HT1080 (cell line): ENCODE measurements at regions not wholly inside any gene's neighbourhood (a gene's known extent, or its start where the extent isn't known, plus 50 kb on each side); places are given as distances from the start of the nearest gene placed in this dataset.
A peak's percentile ranks its signal among the peaks of the same experiment; 100 is the strongest.

Source experiments
- DNase-seq: peaks from one replicate; pipeline ENCODE4 v3.0.0-alpha.2; 2015; ENCODE audit warnings: low read depth

- DNase-seq: no peak
Measured at GRCh38 chr12:30155001-30155730, 371.4 kb upstream of the TMTC1 start.

GRCh38 chr12:30153981-30154380 is 370.2 kb upstream of the TMTC1 start:
- no peak for DNase-seq

- DNase-seq: no peak
Measured at GRCh38 chr12:30152705-30153104, 369.0 kb upstream of the TMTC1 start.

- DNase-seq: no peak
Measured at GRCh38 chr12:30151831-30152230, 368.1 kb upstream of the TMTC1 start.

- DNase-seq: no peak
Measured at GRCh38 chr12:30146561-30146960, 362.8 kb upstream of the TMTC1 start.

- DNase-seq: no peak
Measured at GRCh38 chr12:30145684-30146032, 361.9 kb upstream of the TMTC1 start.

- no peak for DNase-seq
Measured at GRCh38 chr12:30144777-30145683, 361.3 kb upstream of the TMTC1 start.

- no peak for DNase-seq
Measured at GRCh38 chr12:30142301-30142700, 358.6 kb upstream of the TMTC1 start.

GRCh38 chr12:30138483-30138882 is 354.7 kb upstream of the TMTC1 start:
- no peak for DNase-seq

- no peak for DNase-seq
Measured at GRCh38 chr12:30136696-30137095, 353.0 kb upstream of the TMTC1 start.

- no peak for DNase-seq
Measured at GRCh38 chr12:30135776-30136175, 352.0 kb upstream of the TMTC1 start.

- DNase-seq: peak; percentile 35
Measured at GRCh38 chr12:30134229-30134628, 350.5 kb upstream of the TMTC1 start.

- no peak for DNase-seq
Measured at GRCh38 chr12:30126944-30127343, 343.2 kb upstream of the TMTC1 start.

GRCh38 chr12:30120522-30120921 is 336.8 kb upstream of the TMTC1 start:
- DNase-seq: no peak

- DNase-seq: no peak
Measured at GRCh38 chr12:30117483-30117882, 333.7 kb upstream of the TMTC1 start.

GRCh38 chr12:30111719-30112118 is 328.0 kb upstream of the TMTC1 start:
- DNase-seq: no peak

GRCh38 chr12:30110958-30111586 is 327.3 kb upstream of the TMTC1 start:
- DNase-seq: peak; percentile 69

GRCh38 chr12:30110498-30110897 is 326.8 kb upstream of the TMTC1 start:
- no peak for DNase-seq

GRCh38 chr12:30108666-30109065 is 324.9 kb upstream of the TMTC1 start:
- no peak for DNase-seq

GRCh38 chr12:30106204-30106965 is 322.6 kb upstream of the TMTC1 start:
- DNase-seq: no peak

GRCh38 chr12:30105505-30105904 is 321.8 kb upstream of the TMTC1 start:
- no peak for DNase-seq

GRCh38 chr12:30104971-30105370 is 321.2 kb upstream of the TMTC1 start:
- no peak for DNase-seq
